ENCODE measurements at regions not wholly inside any gene's neighbourhood (a gene's known extent, or its start where the extent isn't known, plus 50 kb on each side); places are given as distances from the start of the nearest gene placed in this dataset.

- no peak for TF ChIP-seq EP300 (conservative IDR thresholded peaks at IDR 0.05; ENCODE audit: poor library complexity, severe bottlenecking)
Measured at GRCh38 chrX:39856472-39857121, 241.2 kb downstream of the BCOR start (continued).

DNA sequence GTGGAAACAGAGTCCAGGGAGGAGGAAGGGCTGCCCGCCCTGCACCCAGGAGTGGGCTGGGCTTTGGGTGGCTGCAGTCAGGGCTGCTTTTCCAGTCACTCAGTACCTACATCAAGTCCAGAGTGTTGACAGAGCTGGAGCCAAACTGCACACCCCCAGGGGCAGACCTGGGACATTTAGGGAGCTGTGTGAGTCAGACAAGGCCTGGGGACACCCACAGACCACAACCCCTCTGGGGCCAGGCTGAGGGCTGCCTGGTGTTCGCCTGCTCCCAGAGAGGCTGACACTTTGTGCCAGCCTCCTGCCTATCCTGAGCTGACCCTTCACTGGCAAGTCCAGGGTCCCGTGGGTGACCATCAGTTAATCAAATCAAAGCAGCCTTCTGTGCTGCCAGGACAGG is 240.0 kb downstream of the BCOR start:
- no peak for TF ChIP-seq EP300 (conservative IDR thresholded peaks at IDR 0.05; ENCODE audit: poor library complexity, severe bottlenecking)
- TF ChIP-seq REST (IDR thresholded peaks at IDR 0.05; ENCODE audit: borderline replicate concordance), result no peak
- TF ChIP-seq TAF1 (IDR thresholded peaks at IDR 0.05; ENCODE audit: low read depth), result no peak
- no peak for TF ChIP-seq SMC3 (conservative IDR thresholded peaks at IDR 0.05; ENCODE audit: poor library complexity)
- TF ChIP-seq POLR2AphosphoS5 (IDR thresholded peaks at IDR 0.05), result no peak
- TF ChIP-seq CTCF (IDR thresholded peaks at IDR 0.05; ENCODE audit: poor library complexity, severe bottlenecking), result no peak
- TF ChIP-seq EZH2 (IDR thresholded peaks at IDR 0.05; ENCODE audit: borderline replicate concordance, insufficient read depth, low read length, poor library complexity, severe bottlenecking), result no peak
- TF ChIP-seq MXI1 (conservative IDR thresholded peaks at IDR 0.05; ENCODE audit: poor library complexity, severe bottlenecking), result no peak
- TF ChIP-seq RAD21 (conservative IDR thresholded peaks at IDR 0.05), result no peak
- Histone ChIP-seq H3K9ac (ENCODE audit: low read length) (no peak overlapping the region), H3K27ac (ENCODE audit: low read length) (no peak overlapping the region), H4K20me1 (ENCODE audit: insufficient read depth) (no peaks in the 10 kb centered on the region), H3K79me2 (replicated peaks; ENCODE audit: insufficient read depth, low read length) (no peaks in the 10 kb centered on the region), H2AFZ (ENCODE audit: low read depth, low read length) (no peak overlapping the region), H3K9me2 (ENCODE audit: insufficient read depth, low read length) (no peaks in the 10 kb centered on the region), H3K4me3 (ENCODE audit: low read length) (no peak overlapping the region), H3K4me2 (ENCODE audit: low read length) (no peak overlapping the region), H3F3A (ENCODE audit: insufficient read depth, low read length, poor library complexity, severe bottlenecking) (no peaks in the 10 kb centered on the region), H3K9me3 (ENCODE audit: low read length) (no peaks in the 10 kb centered on the region), H3K27me3 (ENCODE audit: insufficient read depth, low read depth, low read length) (no peaks in the 10 kb centered on the region), H3K36me3 (ENCODE audit: insufficient read depth, low read length) (no peaks in the 10 kb centered on the region)

DNA sequence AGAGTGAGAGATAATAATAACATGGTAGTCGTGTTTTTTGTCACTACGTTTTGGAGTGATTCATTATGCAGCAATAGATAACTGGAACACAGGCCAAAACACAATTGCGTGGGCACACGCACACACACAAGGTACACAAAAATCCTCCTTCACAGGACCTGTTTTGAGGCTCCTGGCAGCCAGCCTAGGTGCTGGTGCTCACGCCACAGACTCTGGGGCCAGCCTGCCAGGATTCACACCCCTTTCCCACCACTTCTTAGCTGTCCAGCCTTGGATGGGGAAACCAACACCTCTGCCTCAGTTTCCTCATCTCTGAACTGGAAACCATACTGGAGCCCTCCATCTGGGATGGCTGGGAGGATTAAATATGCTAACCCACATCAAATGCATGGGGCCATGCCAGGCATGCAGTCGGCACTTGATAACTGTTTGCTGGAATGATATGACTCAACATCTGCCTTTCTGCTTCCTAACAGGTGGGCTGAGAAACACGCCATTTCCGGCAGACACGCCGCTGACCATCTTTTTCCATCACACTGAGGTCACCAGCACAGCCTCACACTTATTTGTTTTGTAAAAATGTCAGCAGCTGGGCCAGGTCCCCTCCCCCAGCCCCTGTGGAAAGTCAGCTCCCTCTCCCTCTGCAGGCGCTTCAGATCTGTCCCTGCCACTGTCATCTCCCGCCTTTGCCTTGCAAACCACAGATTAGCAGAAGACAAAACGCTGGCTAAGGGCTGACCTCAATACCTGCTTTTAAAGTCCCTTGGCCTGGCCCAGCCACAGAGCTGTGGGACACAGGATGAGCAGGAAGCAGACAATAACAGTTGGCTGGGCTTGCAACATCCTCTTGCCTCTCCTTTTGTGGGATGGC is 237.5 kb downstream of the BCOR start:
- Histone ChIP-seq H3K4me3 (ENCODE audit: low read length) (no peak overlapping the region), H3K4me2 (ENCODE audit: low read length) (no peak overlapping the region), H3K27me3 (ENCODE audit: insufficient read depth, low read depth, low read length) (no peaks in the 10 kb centered on the region), H4K20me1 (ENCODE audit: insufficient read depth) (no peaks in the 10 kb centered on the region), H3F3A (ENCODE audit: insufficient read depth, low read length, poor library complexity, severe bottlenecking) (no peaks in the 10 kb centered on the region), H3K27ac (ENCODE audit: low read length) (no peak overlapping the region), H2AFZ (ENCODE audit: low read depth, low read length) (no peak overlapping the region), H3K79me2 (replicated peaks; ENCODE audit: insufficient read depth, low read length) (no peaks in the 10 kb centered on the region), H3K9ac (ENCODE audit: low read length) (no peak overlapping the region), H3K9me3 (ENCODE audit: low read length) (no peaks in the 10 kb centered on the region), H3K36me3 (ENCODE audit: insufficient read depth, low read length) (no peaks in the 10 kb centered on the region), H3K9me2 (ENCODE audit: insufficient read depth, low read length) (no peaks in the 10 kb centered on the region)
- TF ChIP-seq EP300 (conservative IDR thresholded peaks at IDR 0.05; ENCODE audit: poor library complexity, severe bottlenecking) (no peak), TAF1 (IDR thresholded peaks at IDR 0.05; ENCODE audit: low read depth) (no peak), SMC3 (conservative IDR thresholded peaks at IDR 0.05; ENCODE audit: poor library complexity) (no peak), RAD21 (conservative IDR thresholded peaks at IDR 0.05) (no peak), POLR2AphosphoS5 (IDR thresholded peaks at IDR 0.05) (no peak), MXI1 (conservative IDR thresholded peaks at IDR 0.05; ENCODE audit: poor library complexity, severe bottlenecking) (no peak), EZH2 (IDR thresholded peaks at IDR 0.05; ENCODE audit: borderline replicate concordance, insufficient read depth, low read length, poor library complexity, severe bottlenecking) (no peak), REST (IDR thresholded peaks at IDR 0.05; ENCODE audit: borderline replicate concordance) (no peak), CTCF (IDR thresholded peaks at IDR 0.05; ENCODE audit: poor library complexity, severe bottlenecking) (no peak)
